ENCODE measurements at regions not wholly inside any gene's neighbourhood (a gene's known extent, or its start where the extent isn't known, plus 50 kb on each side); places are given as distances from the start of the nearest gene placed in this dataset.

- no peak overlapping the region for H3K27ac Mint-ChIP-seq
- ATAC-seq (no peak), DNase-seq (ENCODE audit: low spot score in 2 of 2) (no peak)
- H3K4me3 Mint-ChIP-seq: no peak overlapping the region
- no peaks in the 10 kb centered on the region for H3K4me1 Mint-ChIP-seq
- H3K9me3 Mint-ChIP-seq: no peaks in the 10 kb centered on the region
- H3K36me3 Mint-ChIP-seq: no peaks in the 10 kb centered on the region
Measured at GRCh38 chr2:180370511-180371205, 363.6 kb upstream of the CWC22 start.

- H3K27ac Mint-ChIP-seq: no peak overlapping the region
- DNase-seq (ENCODE audit: low spot score in 2 of 2) (no peak), ATAC-seq (no peak)
- H3K9me3 Mint-ChIP-seq: no peaks in the 10 kb centered on the region
- H3K36me3 Mint-ChIP-seq: no peaks in the 10 kb centered on the region
- no peaks in the 10 kb centered on the region for H3K4me1 Mint-ChIP-seq
- no peak overlapping the region for H3K4me3 Mint-ChIP-seq
Measured at GRCh38 chr2:180368881-180369280, 361.8 kb upstream of the CWC22 start.

- ATAC-seq (no peak), DNase-seq (ENCODE audit: low spot score in 2 of 2) (no peak)
- no peaks in the 10 kb centered on the region for H3K4me1 Mint-ChIP-seq
- no peak overlapping the region for H3K4me3 Mint-ChIP-seq
- H3K36me3 Mint-ChIP-seq: no peaks in the 10 kb centered on the region
- no peak overlapping the region for H3K27ac Mint-ChIP-seq
- no peaks in the 10 kb centered on the region for H3K9me3 Mint-ChIP-seq
Measured at GRCh38 chr2:180367815-180368214, 360.7 kb upstream of the CWC22 start.

- H3K4me1 Mint-ChIP-seq: no peaks in the 10 kb centered on the region
- no peak overlapping the region for H3K4me3 Mint-ChIP-seq
- H3K36me3 Mint-ChIP-seq: no peaks in the 10 kb centered on the region
- H3K9me3 Mint-ChIP-seq: no peaks in the 10 kb centered on the region
- ATAC-seq (no peak), DNase-seq (ENCODE audit: low spot score in 2 of 2) (no peak)
- no peak overlapping the region for H3K27ac Mint-ChIP-seq
Measured at GRCh38 chr2:180366481-180366880, 359.4 kb upstream of the CWC22 start.

GRCh38 chr2:180364719-180365118 lies 357.6 kb upstream of the CWC22 start:
- Mint-ChIP-seq H3K27ac (no peak overlapping the region), H3K4me1 (peaks cover 12% of the 10 kb centered on the region), H3K9me3 (no peaks in the 10 kb centered on the region), H3K4me3 (no peak overlapping the region), H3K36me3 (no peaks in the 10 kb centered on the region)
- ATAC-seq: no peak
- DNase-seq (ENCODE audit: low spot score in 2 of 2): no peak

- peak overlapping the region; percentile 22 for H3K4me3 Mint-ChIP-seq
- no peaks in the 10 kb centered on the region for H3K36me3 Mint-ChIP-seq
- H3K4me1 Mint-ChIP-seq: peaks cover 18% of the 10 kb centered on the region
- DNase-seq (ENCODE audit: low spot score in 2 of 2): no peak
- no peaks in the 10 kb centered on the region for H3K9me3 Mint-ChIP-seq
- peak overlapping the region; percentile 79 for H3K27ac Mint-ChIP-seq
- peak; percentile 51 for ATAC-seq
Measured at GRCh38 chr2:180360283-180360618, 353.2 kb upstream of the CWC22 start.

- DNase-seq (ENCODE audit: low spot score in 2 of 2) (peak in 1 of 2 donors; percentile 49), ATAC-seq (peak; percentile 87)
- Mint-ChIP-seq H3K4me1 (peaks cover 18% of the 10 kb centered on the region), H3K4me3 (peak overlapping the region; percentile 22), H3K9me3 (no peaks in the 10 kb centered on the region), H3K27ac (peak overlapping the region; percentile 79), H3K36me3 (no peaks in the 10 kb centered on the region)
Measured at GRCh38 chr2:180359522-180360282, 352.6 kb upstream of the CWC22 start.

GRCh38 chr2:180358458-180358857 lies 351.4 kb upstream of the CWC22 start:
- no peak for DNase-seq (ENCODE audit: low spot score in 2 of 2)
- H3K4me3 Mint-ChIP-seq: no peak overlapping the region
- no peaks in the 10 kb centered on the region for H3K36me3 Mint-ChIP-seq
- ATAC-seq: no peak
- H3K9me3 Mint-ChIP-seq: no peaks in the 10 kb centered on the region
- H3K27ac Mint-ChIP-seq: no peak overlapping the region
- peaks cover 18% of the 10 kb centered on the region for H3K4me1 Mint-ChIP-seq

- ATAC-seq: no peak
- Mint-ChIP-seq H3K4me1 (peaks cover 18% of the 10 kb centered on the region), H3K9me3 (no peaks in the 10 kb centered on the region), H3K4me3 (no peak overlapping the region), H3K27ac (no peak overlapping the region), H3K36me3 (no peaks in the 10 kb centered on the region)
- no peak for DNase-seq (ENCODE audit: low spot score in 2 of 2)
Measured at GRCh38 chr2:180356676-180357075, 349.6 kb upstream of the CWC22 start.

GRCh38 chr2:180352620-180353019 lies 345.5 kb upstream of the CWC22 start:
- Mint-ChIP-seq H3K9me3 (peaks cover 3% of the 10 kb centered on the region), H3K27ac (no peak overlapping the region), H3K4me3 (no peak overlapping the region), H3K4me1 (no peaks in the 10 kb centered on the region), H3K36me3 (no peaks in the 10 kb centered on the region)
- no peak for DNase-seq (ENCODE audit: low spot score in 2 of 2)
- ATAC-seq: no peak

- H3K27ac Mint-ChIP-seq: no peak overlapping the region
- no peak for ATAC-seq
- peaks cover 5% of the 10 kb centered on the region for H3K9me3 Mint-ChIP-seq
- no peak for DNase-seq (ENCODE audit: low spot score in 2 of 2)
- H3K4me1 Mint-ChIP-seq: no peaks in the 10 kb centered on the region
- H3K36me3 Mint-ChIP-seq: no peaks in the 10 kb centered on the region
- no peak overlapping the region for H3K4me3 Mint-ChIP-seq
Measured at GRCh38 chr2:180349809-180350208, 342.7 kb upstream of the CWC22 start.

GRCh38 chr2:180343528-180344345 lies 336.6 kb upstream of the CWC22 start:
- Mint-ChIP-seq H3K36me3 (no peaks in the 10 kb centered on the region), H3K27ac (no peak overlapping the region), H3K4me3 (no peak overlapping the region), H3K4me1 (no peaks in the 10 kb centered on the region), H3K9me3 (peaks cover 6% of the 10 kb centered on the region)
- DNase-seq (ENCODE audit: low spot score in 2 of 2) (no peak), ATAC-seq (no peak)

GRCh38 chr2:180337136-180337535 lies 330.0 kb upstream of the CWC22 start:
- ATAC-seq (no peak), DNase-seq (ENCODE audit: low spot score in 2 of 2) (no peak)
- Mint-ChIP-seq H3K36me3 (no peaks in the 10 kb centered on the region), H3K27ac (no peak overlapping the region), H3K4me3 (no peak overlapping the region), H3K9me3 (peaks cover 23% of the 10 kb centered on the region), H3K4me1 (no peaks in the 10 kb centered on the region)

- Mint-ChIP-seq H3K9me3 (peaks cover 23% of the 10 kb centered on the region), H3K27ac (no peak overlapping the region), H3K36me3 (no peaks in the 10 kb centered on the region), H3K4me1 (no peaks in the 10 kb centered on the region), H3K4me3 (no peak overlapping the region)
- no peak for ATAC-seq
- no peak for DNase-seq (ENCODE audit: low spot score in 2 of 2)
Measured at GRCh38 chr2:180336550-180336949, 329.5 kb upstream of the CWC22 start.

- no peak for DNase-seq (ENCODE audit: low spot score in 2 of 2)
- Mint-ChIP-seq H3K36me3 (no peaks in the 10 kb centered on the region), H3K27ac (no peak overlapping the region), H3K4me1 (no peaks in the 10 kb centered on the region), H3K4me3 (no peak overlapping the region), H3K9me3 (peaks cover 20% of the 10 kb centered on the region)
- no peak for ATAC-seq
Measured at GRCh38 chr2:180334514-180334913, 327.4 kb upstream of the CWC22 start.

Measured in stimulated activated effector memory CD8-positive, alpha-beta T cell treated with anti-CD3 and anti-CD28 coated beads, Interleukin-12 subunit alpha, Interleukin-12 subunit beta, amount 100 ng/mL, for 72 hours (primary cell).